GM12878 (cell line): ENCODE measurements at regions not wholly inside any gene's neighbourhood (a gene's known extent, or its start where the extent isn't known, plus 50 kb on each side); places are given as distances from the start of the nearest gene placed in this dataset.

Experiments
- BHLHE40 ChIP-seq, 2 experiments: fragments of 450-650 bp in 1 of 2; IDR thresholded peaks; 2 replicates each; pipeline ENCODE4 v1.6.1; 2011 to 2017; ENCODE audit warnings: low read depth in 2 of 2, borderline replicate concordance in 1 of 2, improper control_type of control experiment in 1 of 2, low read length in 1 of 2, mild to moderate bottlenecking in 1 of 2
- EED ChIP-seq: sonication (generic); IDR thresholded peaks from 2 replicates; pipeline ENCODE4 v1.6.1; 2016; ENCODE audit warnings: antibody characterized with exemption, low read depth
- ETV6 ChIP-seq, 2 experiments: fragments of 450-650 bp in 1 of 2; IDR thresholded peaks in 1 of 2; conservative IDR thresholded peaks in 1 of 2; 2 replicates each; pipeline ENCODE4 v1.6.1; 2014; ENCODE audit warnings: antibody characterized with exemption in 1 of 2, borderline replicate concordance in 1 of 2, low read depth in 1 of 2, mild to moderate bottlenecking in 1 of 2, moderate library complexity in 1 of 2
- IKZF2 ChIP-seq, 2 experiments: fragments of 450-650 bp; IDR thresholded peaks; 2 replicates each; pipeline ENCODE4 v1.6.1; 2017; ENCODE audit warnings: mild to moderate bottlenecking in 2 of 2, moderate library complexity in 2 of 2
- LARP7 ChIP-seq: fragments of 450-650 bp; IDR thresholded peaks from 2 replicates; pipeline ENCODE4 v1.6.1; 2017; ENCODE audit warnings: mild to moderate bottlenecking
- MEF2A ChIP-seq: IDR thresholded peaks from 2 replicates; pipeline ENCODE4 v1.6.1; 2011; ENCODE audit warnings: low read depth, mild to moderate bottlenecking, low read length, moderate library complexity; ENCODE audit not compliant: insufficient read depth
- NR2C1 ChIP-seq: fragments of 450-650 bp; IDR thresholded peaks from 2 replicates; pipeline ENCODE4 v1.6.1; 2017; ENCODE audit warnings: antibody characterized with exemption, mild to moderate bottlenecking, moderate library complexity
- NR2F1 ChIP-seq: fragments of 450-650 bp; conservative IDR thresholded peaks from 2 replicates; pipeline ENCODE4 v1.6.1; 2017; ENCODE audit warnings: mild to moderate bottlenecking
- PAX5 ChIP-seq: IDR thresholded peaks from 2 replicates; pipeline ENCODE4 v1.6.1; 2011; ENCODE audit warnings: low read depth, low read length, borderline replicate concordance
- POLR2AphosphoS2 ChIP-seq: IDR thresholded peaks from 2 replicates; pipeline ENCODE4 v1.6.1; 2011; ENCODE audit warnings: low read depth, mild to moderate bottlenecking, low read length, improper control_type of control experiment, moderate library complexity
- SRF ChIP-seq, 2 experiments: IDR thresholded peaks; 2 replicates each; pipeline ENCODE4 v1.6.1; 2011; ENCODE audit warnings: low read depth in 2 of 2, low read length in 2 of 2, mild to moderate bottlenecking in 1 of 2, moderate library complexity in 1 of 2
- YBX1 ChIP-seq: fragments of 450-650 bp; IDR thresholded peaks from 2 replicates; pipeline ENCODE4 v1.6.1; 2016; ENCODE audit warnings: antibody characterized with exemption
- ZZZ3 ChIP-seq: IDR thresholded peaks from 2 replicates; pipeline ENCODE4 v1.6.1; 2011; ENCODE audit warnings: low read depth; ENCODE audit not compliant: control insufficient read depth, insufficient read length
- TF ChIP-seq, protein P1 (sequence below): IDR thresholded peaks from 2 replicates; pipeline ENCODE4 v1.6.1; 2011; ENCODE audit warnings: low read depth, mild to moderate bottlenecking, low read length, moderate library complexity, borderline replicate concordance; ENCODE audit errors: extremely low read depth
- TF ChIP-seq, protein P2 (sequence below): fragments of 450-650 bp; IDR thresholded peaks from 2 replicates; pipeline ENCODE4 v1.6.1; 2018; ENCODE audit warnings: borderline replicate concordance, mild to moderate bottlenecking; ENCODE audit not compliant: partially characterized antibody

DNA sequence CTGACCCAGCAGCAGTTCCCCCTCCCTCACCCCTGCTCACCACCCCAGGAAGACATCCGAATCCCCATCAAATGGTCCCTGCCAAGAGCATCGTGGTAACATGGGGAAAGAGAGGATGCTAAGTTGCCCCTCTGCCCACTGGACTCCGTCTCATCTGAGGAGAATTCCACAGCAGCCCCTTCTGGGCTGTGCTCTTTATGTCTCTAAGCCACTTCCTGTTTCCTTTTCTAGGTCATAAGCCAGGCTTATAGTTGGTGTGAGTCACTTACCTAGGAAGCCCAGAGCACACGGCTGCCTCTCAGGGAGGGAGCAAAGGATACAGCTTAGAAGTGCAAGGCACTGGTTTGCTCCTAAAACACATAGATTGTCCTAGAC is 76.0 kb downstream of the VCPKMT start (continued):
- TF ChIP-seq, protein P1, sequence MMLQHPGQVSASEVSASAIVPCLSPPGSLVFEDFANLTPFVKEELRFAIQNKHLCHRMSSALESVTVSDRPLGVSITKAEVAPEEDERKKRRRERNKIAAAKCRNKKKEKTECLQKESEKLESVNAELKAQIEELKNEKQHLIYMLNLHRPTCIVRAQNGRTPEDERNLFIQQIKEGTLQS = no peak
- TF ChIP-seq LARP7 = no peak
- TF ChIP-seq IKZF2 (IDR thresholded peaks at IDR 0.05) = peak; percentile 37 to 41; a peak in 2 of 4 replicates
- no peak for TF ChIP-seq YBX1
- 0 out of 2 replicates have a peak, but pooled peaks have one; percentile 34 for TF ChIP-seq EED
- no peak for TF ChIP-seq MEF2A
- TF ChIP-seq NR2F1 = no peak
- TF ChIP-seq BHLHE40 (IDR thresholded peaks at IDR 0.05; ENCODE audit: borderline replicate concordance in 1 of 2, low read depth in 2 of 2, low read length in 1 of 2) = no peak
- TF ChIP-seq POLR2AphosphoS2 = no peak
- TF ChIP-seq SRF (IDR thresholded peaks at IDR 0.05; ENCODE audit: low read depth in 2 of 2, low read length in 2 of 2) = 0 out of 4 replicates have a peak, but pooled peaks of 1 of the 2 experiments have one; percentile 36
- no peak for TF ChIP-seq ZZZ3
- TF ChIP-seq, protein P2, sequence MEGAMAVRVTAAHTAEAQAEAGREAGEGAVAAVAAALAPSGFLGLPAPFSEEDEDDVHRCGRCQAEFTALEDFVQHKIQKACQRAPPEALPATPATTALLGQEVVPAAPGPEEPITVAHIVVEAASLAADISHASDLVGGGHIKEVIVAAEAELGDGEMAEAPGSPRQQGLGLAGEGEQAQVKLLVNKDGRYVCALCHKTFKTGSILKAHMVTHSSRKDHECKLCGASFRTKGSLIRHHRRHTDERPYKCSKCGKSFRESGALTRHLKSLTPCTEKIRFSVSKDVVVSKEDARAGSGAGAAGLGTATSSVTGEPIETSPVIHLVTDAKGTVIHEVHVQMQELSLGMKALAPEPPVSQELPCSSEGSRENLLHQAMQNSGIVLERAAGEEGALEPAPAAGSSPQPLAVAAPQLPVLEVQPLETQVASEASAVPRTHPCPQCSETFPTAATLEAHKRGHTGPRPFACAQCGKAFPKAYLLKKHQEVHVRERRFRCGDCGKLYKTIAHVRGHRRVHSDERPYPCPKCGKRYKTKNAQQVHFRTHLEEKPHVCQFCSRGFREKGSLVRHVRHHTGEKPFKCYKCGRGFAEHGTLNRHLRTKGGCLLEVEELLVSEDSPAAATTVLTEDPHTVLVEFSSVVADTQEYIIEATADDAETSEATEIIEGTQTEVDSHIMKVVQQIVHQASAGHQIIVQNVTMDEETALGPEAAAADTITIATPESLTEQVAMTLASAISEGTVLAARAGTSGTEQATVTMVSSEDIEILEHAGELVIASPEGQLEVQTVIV = no peak
- TF ChIP-seq NR2C1 = no peak
- peak in 1 of 2 experiments; percentile 39; a peak in 1 of 4 replicates for TF ChIP-seq ETV6 (conservative IDR thresholded peaks at IDR 0.05 in 1 of 2, IDR thresholded peaks at IDR 0.05 in 1 of 2; ENCODE audit: borderline replicate concordance in 1 of 2, low read depth in 1 of 2)
- TF ChIP-seq PAX5 = no peak
